H1 (cell line): ENCODE measurements at regions not wholly inside any gene's neighbourhood (a gene's known extent, or its start where the extent isn't known, plus 50 kb on each side); places are given as distances from the start of the nearest gene placed in this dataset.

Source experiments
- BRCA1 ChIP-seq: IDR thresholded peaks from 2 replicates; pipeline ENCODE4 v1.6.1; 2012; ENCODE audit warnings: low read depth, low read length, improper control_type of control experiment
- CHD7 ChIP-seq: fragments of 300-600 bp; sonication (generic); IDR thresholded peaks from 2 replicates; pipeline ENCODE4 v1.7.1; 2012; ENCODE audit warnings: low read length, moderate library complexity, mild to moderate bottlenecking, inconsistent platforms; ENCODE audit not compliant: insufficient replicate concordance
- E2F6 ChIP-seq: IDR thresholded peaks from 2 replicates; pipeline ENCODE4 v1.6.1; 2012; ENCODE audit warnings: inconsistent platforms

DNA sequence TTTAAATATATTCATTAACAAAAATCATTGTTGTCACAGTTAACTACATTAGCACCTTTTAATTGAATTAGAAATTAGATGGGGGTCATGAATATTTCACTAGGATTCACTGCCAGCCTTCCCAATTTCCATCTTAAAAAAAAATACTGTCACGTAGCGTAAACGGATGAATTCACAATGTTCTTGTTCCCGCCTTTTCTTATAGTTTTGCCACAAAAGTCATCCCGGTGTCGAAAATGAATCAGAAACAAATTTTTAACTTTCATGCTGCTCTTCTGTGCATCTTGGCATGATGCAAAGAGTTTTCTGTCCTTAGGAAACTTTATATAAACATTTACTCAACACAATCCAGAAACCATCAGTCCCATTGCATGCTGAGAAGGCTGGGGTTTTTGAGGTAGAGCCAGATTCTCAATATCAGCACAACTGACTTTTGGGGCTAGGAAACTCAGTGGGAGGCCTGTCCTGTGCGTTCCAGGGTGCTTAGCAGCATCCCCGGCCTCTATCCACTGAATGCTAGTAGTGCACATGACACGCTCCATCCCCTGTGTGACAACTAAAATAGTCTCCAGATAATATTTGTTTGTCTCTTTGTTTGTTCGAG, 252.9 kb upstream of the XYLT1 start (continued):
- TF ChIP-seq CHD7 (no peak), BRCA1 (no peak), E2F6 (peak; percentile 36; the same call in 1 of the 2 replicates)
